ENCODE measurements at regions not wholly inside any gene's neighbourhood (a gene's known extent, or its start where the extent isn't known, plus 50 kb on each side); places are given as distances from the start of the nearest gene placed in this dataset.
"Not testable (repeated sequence)": the region's sequence is repeated elsewhere in the genome, so short reads cannot be mapped to it uniquely, and the experiment has no call there.

DNA sequence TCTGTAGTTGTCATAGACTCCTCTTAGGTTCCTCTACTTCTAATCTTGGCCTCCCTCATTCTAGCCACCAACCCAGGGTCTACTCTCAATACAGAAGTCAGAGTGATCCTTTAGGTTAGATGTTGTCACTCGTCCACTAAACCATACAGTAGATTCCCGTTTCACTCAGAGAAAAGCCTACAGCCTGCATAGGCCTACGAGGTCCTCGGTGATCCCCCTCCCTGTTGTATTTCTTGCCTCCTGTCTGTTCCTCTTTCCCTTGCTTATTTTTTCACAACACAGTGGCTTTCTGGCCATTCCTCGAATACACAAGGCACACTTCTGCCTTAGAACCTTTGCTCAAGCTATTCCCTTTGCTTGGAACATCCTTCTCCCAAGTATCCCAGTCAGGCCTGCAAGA, 183.0 kb upstream of the PRSS1 start:
- no peak for DNase-seq

DNA sequence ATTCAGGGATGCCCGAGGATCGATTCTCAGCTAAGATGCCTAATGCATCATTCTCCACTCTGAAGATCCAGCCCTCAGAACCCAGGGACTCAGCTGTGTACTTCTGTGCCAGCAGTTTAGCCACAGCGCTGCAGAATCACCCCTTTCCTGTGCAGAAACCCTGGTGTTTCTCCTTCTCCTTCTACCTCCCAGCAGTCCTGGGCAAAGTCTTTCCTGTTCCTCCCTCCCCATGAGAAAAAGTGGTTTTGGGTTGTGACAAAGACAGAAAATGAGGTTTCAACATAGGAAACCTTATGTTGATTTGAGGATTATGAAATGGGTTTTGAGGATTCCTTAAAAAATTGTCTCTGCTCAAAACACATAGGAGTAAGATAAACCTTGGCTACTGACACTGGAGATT, 185.1 kb upstream of the PRSS1 start:
- not testable (repeated sequence) for DNase-seq

DNA sequence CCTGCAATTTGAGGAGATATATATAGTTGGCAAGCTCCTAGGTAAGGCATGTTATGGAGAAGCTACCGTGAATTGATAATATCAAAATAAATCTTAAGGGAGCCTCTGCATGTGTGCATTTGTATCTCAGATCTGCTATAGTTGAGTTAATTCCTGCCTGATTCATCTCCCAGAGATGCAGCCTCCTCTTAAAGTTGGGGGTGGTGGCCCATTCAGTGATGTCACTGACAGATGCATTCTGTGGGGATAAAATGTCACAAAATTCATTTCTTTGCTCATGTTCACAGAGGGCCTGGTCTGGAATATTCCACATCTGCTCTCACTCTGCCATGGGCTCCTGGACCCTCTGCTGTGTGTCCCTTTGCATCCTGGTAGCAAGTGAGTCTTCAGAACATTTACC, 185.8 kb upstream of the PRSS1 start:
- DNase-seq, result no peak

DNA sequence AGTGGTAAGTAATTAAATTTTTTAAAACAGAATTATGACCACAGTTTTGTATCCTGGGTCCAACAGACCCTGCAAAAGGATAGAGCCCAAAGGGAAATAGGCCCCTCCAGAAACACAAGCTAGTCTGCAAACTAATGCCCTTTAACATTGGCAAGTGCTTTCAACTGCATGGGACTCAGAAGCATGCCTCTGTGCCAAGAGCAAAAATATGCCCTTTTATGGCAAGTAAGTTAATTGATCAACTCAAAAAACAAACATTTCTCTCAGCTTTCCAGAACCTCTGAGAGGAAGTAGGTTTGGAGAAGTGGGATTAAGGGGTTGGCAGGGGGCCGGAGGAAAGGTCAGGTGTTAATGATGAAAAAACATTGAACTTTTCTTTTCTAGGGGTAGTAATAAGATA, 186.6 kb upstream of the PRSS1 start:
- no peak for DNase-seq

DNA sequence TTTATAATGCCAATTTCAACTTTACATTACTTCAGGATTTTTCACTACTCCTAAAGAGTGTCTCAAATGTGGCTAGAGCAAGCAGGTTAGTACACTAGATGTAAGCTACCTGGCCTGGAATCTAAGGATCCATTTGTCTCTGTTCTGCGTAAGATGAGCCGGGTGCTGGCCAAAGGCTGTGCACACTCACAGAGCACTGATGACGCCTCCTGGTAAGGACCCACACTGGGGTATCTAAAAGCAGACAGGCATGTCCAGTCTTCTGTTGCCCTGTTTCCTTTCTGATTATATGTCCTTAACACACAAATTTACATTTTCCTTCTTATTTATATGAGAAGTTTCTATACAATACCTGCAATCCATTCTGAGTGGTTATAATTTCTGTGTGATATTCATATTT, 187.9 kb upstream of the PRSS1 start:
- DNase-seq, result not testable (repeated sequence)

DNA sequence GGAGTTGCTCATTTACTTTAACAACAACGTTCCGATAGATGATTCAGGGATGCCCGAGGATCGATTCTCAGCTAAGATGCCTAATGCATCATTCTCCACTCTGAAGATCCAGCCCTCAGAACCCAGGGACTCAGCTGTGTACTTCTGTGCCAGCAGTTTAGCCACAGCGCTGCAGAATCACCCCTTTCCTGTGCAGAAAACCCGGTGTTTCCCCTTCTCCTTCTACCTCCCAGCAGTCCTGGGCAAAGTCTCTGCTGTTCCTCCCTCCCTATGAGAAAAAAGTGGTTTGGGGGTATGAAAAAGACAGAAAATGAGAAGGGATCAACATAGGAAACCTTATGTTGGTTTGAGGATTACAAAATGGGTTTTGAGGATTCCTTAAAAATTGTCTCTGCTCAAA, 188.5 kb upstream of the PRSS1 start:
- DNase-seq, result not testable (repeated sequence)

DNA sequence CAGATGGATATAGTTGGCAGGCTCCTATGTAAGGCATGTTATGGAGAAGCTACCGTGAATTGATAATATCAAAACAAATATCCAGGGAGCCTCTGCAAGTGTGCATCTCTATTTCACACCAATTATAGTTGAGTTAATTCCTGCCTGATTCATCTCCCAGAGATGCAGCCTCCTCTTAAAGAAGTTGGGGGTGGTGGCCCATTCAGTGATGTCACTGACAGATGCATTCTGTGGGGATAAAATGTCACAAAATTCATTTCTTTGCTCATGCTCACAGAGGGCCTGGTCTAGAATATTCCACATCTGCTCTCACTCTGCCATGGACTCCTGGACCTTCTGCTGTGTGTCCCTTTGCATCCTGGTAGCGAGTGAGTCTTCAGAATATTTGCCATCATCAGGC, 189.1 kb upstream of the PRSS1 start:
- no peak for DNase-seq

DNA sequence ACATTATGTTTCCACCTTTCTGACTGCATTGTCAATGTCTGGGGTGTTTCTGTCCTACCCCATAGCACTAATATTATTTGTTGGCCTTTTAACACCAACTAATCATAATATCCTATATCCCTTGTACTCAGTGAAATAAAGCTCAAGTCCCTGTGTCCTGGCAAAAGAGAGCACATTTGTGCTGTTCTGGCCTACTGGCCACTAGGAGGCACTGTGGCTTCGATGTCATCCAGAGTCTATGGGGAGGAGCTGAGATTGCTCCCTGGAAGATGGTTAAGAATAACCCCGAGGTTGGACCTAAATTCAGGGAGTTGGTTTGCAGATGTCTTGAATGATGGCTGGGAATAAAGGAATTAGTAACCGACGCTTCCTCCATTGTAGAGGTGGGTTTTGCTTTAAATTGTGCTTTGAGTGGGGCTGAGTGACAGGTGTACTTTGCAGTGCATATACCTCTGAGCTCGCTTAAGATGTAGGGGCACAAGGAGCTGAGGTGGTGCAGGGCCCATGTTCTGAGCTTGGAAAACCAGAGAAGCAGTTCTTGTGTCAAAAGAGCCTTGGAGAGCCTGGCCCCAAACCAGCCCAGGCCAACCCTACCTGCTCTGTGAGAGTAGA, 191.2 kb upstream of the PRSS1 start:
- DNase-seq, result no peak

DNA sequence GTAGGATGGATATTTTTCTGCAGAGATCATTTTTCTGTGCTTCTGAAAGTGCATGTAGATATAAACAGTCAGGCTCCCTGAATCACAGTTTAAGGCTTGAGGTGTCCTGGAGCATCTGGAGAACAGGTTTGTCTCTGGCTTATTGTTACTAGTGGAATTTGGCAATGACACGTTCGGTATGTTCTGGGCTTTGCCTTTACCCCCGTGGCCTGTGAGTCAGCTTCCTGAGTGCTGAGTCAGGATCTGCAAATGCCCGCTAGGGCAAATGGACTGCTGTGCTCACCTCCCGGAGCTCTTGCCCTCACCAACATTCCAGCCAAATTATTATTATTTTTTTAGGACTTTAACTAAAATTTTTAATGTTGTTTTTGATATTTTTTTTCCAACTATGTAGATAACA, 192.5 kb upstream of the PRSS1 start:
- no peak for DNase-seq

DNA sequence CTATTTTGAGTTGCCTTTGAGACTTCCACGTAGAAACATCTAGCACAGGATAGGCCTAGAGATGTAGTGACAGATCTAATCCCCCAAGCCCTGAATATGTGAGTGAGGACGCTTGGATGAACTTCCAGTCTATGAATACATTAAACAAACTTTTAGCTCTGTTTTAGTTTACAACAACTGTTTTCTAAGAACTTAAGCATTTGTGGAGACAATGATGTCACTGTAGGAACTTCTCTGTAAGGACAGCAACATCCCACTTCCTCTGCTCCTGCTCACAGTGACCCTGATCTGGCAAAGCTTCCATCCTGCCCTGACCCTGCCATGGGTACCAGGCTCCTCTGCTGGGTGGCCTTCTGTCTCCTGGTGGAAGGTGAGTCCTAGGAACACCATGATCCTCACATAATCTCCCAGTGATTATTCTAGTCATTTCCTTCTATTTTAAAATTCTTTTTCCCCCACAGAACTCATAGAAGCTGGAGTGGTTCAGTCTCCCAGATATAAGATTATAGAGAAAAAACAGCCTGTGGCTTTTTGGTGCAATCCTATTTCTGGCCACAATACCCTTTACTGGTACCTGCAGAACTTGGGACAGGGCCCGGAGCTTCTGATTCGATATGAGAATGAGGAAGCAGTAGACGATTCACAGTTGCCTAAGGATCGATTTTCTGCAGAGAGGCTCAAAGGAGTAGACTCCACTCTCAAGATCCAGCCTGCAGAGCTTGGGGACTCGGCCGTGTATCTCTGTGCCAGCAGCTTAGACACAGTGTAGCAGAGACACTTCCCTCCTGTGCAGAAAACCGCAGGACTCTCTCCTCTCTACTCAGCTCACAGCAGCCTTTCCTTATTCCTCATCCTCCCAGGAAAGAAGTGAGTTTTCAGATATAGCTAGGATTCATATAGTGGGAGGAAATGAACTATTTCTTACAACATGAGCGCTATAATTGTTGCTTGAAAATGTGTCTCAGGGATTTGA, 194.4 kb upstream of the PRSS1 start:
- DNase-seq, result no peak

DNA sequence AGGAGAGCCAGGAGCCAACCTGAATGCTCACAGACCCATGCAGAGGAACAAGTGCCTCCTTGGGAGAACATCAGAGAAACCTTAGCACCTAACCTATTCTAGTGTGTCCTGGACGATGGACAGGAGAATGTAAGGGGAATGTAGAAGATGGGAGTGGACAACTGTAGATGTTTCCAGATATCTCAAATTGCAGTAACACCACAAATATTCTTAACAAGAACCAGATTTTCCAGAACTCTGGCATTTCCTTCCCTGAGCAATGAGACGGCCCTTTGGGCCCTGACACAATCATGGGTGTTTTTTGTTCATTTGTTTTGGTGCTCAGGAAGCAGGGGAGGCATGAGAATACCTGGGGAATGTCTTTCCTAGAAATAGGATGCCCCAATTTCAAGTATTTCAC, 196.1 kb upstream of the PRSS1 start:
- no peak for DNase-seq

DNA sequence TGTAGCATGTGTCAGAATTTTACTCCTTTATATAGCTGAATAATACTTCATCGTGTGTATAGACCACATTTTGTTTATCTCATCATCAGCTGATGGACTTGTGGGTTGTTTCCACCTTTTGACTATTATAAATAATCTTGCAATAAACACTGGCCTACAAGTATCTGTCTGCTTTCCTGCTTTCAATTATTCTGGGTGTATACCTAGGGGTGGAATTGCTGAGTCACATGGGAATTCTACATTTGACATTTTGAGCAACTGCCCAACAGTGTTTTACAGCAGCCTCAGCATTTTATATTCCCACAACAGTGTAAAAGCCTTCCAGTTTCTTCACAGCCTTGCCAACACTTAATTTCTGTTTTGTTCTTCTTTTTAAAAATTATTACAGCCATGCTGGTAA, 200.3 kb upstream of the PRSS1 start:
- no peak for DNase-seq

DNA sequence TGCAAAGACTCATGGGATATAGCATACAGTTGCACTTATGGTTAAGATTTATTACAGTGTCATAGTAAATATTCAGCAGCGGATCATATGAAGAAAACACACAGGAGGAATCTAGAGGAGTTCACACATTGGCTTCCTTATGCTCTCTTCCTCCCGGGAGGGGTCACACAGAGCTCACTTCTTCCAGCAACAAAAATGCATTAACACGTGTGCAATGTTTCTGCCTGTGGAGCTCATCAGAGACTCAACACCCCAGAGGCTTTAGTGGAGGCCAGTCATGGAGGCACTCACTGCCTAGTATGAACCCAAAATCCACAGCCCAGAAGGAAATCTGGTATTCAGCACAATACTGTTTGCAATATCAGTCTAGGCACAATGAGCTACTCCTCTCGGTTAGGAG, 202.8 kb upstream of the PRSS1 start:
- DNase-seq, result no peak

DNA sequence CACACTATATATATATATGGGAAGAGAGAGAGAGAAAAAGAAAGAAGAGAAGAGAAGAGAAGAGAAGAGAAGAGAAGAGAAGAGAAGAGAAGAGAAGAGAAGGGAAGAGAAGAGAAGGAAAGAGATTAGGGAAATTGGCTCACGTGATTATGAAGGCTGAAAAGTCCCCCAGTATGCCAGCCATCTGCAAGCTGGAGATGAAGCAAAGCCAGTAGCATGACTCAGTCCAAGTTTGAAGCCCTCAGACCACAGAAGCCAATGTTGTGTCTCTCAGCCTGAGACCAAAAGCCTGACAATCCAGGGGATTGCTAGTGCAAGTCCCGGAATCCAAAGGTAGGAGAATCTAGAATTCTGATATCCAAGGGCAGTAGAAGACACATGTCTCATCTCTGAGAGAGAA, 206.3 kb upstream of the PRSS1 start:
- no peak for DNase-seq

DNA sequence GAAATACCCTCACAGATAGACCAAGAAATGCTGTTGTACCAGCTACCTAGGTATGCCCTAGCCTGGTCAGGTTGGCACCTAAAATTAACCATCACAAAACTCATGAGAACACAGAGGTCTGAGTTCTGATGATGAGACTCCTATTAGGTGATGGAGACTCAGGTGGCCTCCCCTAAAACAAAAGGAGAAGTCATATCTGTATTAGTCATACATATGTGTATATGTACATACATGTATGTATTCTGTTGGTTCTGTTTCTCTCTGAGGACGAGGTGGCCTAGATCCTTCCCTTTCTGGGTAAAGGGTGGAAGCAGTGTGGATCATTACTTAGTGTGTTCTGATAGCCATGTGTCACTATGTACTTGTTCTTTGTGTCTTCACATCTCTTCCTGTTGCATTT, 207.2 kb upstream of the PRSS1 start:
- no peak for DNase-seq

DNA sequence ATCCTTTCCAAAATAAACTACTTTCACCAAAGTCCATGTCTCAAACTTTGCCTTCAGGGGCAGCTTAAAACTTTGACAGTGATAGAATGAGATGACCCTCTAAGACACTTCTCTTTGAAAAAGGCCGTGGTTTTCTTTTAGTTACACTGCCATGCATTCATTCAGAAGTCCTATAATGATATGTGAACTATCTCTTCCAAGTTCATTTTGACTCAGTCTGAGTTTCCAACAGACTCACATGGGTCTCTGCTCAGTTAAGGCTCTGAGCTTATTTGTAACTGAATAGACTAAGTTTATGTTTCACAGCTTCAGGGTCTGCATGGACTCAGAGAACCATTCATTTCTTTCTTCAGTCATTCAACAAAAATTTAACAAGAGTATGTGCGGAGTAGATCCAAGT, 208.9 kb upstream of the PRSS1 start:
- DNase-seq, result no peak

DNA sequence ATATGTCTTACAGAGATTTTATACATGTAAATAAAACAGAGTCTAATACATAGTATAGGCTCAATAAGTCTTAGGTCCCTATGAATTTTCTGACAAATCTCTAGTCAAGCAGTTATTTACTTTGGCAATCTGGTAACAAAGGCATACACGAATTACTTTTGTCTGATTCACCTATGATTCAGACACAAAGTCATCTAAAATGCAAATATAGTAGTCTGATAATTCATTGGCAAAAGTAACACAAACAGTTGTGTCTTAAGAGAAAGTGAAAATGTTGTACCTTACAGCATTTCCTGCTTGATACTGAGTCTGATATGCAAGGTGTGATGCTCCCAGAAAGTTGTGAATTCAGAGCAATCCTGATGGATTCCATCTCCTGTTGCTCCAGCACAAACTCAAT, 209.4 kb upstream of the PRSS1 start:
- no peak for DNase-seq

DNA sequence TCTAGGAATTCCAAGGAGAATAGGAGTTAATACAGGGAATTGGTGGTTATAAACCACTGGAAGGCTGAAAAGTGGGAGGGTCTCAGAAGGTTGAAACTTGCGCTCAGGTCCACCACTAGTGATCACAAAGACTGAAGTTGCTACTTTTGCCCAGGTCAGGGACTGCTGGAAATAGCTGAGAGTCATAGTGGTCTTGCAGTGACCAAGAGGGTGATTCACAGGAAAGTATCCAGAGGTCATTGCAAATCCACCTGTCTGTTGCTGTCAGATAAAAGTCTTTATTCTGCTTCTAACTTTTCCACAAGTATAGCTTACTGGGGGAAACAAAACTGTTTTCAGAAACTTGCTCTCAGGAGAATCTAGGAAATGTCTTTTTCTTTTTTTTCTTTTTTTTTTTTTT, 211.5 kb upstream of the PRSS1 start:
- no peak for DNase-seq

DNA sequence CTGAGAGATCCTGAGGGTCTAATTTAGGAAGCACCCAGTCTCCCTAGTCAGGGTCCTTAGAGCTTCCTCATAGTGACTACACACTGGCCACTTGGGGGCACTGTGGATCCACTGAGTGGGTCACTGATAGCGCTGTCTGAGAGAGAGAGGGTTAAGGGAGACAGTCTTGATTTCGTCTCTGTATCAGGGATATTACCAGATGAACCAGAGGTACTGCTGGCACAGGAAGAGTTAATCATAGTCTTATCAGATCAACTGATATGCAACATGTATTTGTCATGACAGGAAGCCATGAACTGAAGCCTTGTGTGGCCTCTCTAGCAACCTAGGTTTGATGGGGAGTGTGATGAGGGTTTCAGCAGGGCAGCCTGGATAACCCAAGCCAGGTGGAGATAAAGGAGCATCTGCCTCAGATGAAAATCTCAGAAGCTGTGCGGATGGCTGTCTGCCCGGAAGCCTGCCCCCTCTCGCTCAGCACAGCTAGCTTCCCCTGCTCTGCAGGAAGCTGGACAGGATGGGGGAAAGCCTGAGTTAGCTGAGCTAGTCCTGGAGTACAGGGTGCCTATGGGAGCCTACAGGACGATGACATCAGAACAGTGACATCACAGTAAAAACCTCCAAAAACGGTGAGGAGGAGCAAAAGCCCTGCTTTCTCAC, 214.0 kb upstream of the PRSS1 start:
- DNase-seq, result peak; percentile 31

DNA sequence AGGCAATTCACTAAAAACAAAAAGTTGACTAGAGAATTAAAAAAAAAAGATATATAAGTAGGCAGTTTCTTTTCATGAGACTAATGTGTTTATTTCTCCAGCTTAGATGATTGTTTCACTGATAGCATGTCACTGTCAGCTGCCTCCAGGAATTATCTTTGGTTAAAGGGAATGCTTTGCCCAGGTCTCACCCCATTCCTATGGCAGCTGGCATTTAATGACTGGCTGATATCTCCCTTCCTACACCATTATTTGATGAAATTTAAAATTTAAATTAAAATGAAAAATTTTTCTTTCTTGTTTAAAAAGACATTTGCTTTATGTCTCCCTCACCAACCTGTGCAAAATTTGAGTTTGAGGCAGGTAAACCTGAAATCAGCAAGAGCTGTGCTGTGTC, 214.5 kb upstream of the PRSS1 start:
- DNase-seq, result no peak

DNA sequence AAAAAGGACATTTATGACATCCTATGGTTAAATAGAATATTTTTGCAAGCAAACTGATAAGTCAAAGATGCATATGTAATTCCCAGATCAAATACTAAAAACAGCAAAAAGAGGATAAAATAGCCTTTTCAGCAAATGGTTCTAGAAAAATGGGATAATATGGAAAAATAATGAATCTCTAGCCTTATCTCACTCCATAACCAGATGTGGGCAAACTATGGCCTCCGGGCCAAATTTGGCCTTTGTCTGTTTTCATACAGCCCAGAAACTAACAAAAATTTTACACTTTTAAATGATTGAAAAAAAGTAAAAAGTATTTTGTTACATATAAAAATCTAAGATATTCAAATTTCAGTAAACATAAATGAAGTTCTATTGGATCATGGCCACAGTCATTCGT, 215.4 kb upstream of the PRSS1 start:
- DNase-seq, result no peak

DNA sequence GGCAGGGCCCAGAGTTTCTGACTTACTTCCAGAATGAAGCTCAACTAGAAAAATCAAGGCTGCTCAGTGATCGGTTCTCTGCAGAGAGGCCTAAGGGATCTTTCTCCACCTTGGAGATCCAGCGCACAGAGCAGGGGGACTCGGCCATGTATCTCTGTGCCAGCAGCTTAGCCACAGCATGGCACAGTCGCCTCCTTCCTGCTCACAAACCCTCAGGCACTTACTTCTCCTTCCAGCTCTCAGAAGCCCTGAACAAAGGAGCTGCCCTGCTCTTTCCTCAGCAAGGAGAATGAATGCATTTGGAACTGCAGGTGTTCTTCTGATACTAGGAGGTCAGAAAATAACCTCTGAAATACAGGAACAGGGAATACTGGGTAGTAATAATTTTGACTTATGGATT, 219.7 kb upstream of the PRSS1 start:
- DNase-seq, result no peak

DNA sequence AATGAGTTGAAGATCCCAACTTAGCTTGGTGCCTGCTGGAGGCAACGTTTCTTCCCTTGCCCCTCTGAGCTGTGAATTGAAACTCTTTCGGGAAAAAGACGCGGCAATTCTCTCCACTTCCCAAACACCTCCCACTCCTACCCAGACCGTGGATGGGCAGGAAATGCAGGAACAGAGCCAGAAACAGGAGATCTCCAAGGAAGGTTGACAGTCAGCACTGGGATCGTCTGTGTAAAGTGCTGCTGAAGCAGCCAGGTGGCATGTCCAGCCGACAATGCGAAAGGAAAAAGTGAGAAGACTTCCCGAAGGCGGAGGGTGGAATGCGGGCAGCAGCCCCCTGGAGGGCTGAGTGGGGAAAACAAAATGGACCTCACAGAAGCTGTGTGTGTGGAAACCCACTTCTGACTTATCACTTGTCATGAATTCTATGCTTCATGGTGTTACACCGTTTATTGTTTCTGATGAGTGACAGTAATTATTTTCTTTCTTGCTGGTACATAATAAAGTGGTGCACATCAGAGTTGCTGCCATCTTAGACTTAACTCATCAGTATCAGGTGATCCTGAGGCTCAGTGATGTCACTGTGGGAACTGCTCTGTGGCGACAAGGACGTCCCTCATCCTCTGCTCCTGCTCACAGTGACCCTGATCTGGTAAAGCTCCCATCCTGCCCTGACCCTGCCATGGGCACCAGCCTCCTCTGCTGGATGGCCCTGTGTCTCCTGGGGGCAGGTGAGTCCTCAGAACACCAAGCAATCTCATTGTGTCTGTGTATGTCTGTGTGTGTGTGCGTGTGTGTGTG, 220.5 kb upstream of the PRSS1 start:
- DNase-seq, result no peak
